ENCODE measurements at regions not wholly inside any gene's neighbourhood (a gene's known extent, or its start where the extent isn't known, plus 50 kb on each side); places are given as distances from the start of the nearest gene placed in this dataset.

- H3K36me3 ChIP-seq (ENCODE audit: insufficient read depth, low read length): no peaks in the 10 kb centered on the region
- H3K27me3 ChIP-seq (ENCODE audit: insufficient read depth, low read length): peaks cover 3% of the 10 kb centered on the region; the same call in 1 of the 2 replicates
- H2AFZ ChIP-seq (ENCODE audit: low read length, unreplicated experiment): no peak overlapping the region
- no peak overlapping the region for H3K27ac ChIP-seq (ENCODE audit: low read depth, low read length)
- no peaks in the 10 kb centered on the region for H3K4me1 ChIP-seq (ENCODE audit: control insufficient read depth, insufficient read depth, low read length, unreplicated experiment)
- no peaks in the 10 kb centered on the region for H3K79me2 ChIP-seq (ENCODE audit: control insufficient read depth, insufficient read depth, low read length, unreplicated experiment)
- no peak overlapping the region for H3K4me3 ChIP-seq (ENCODE audit: low read depth, low read length)
Observed at GRCh38 chr3:635393-635792, 438.8 kb downstream of the CHL1 start.

DNA sequence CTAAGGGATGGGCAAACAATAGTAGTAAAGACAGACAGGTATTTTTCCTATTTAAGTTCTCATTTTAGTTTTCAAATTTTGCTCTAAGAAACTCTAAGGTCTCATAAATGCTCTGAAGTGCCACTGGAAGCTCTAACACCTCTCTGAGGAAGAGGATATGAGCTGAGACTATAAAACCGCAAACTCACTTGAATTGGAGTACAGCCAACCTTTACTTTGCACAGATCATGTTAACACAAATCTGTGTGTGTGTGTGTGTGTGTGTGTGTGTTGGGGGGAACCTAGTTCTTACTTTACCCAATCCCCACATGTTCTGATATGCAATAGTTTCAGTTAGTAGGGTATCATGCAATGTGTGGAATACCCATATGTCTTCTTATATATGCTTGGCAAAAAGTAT, 446.8 kb downstream of the CHL1 start:
- Histone ChIP-seq H3K36me3 (ENCODE audit: insufficient read depth, low read length) (no peaks in the 10 kb centered on the region), H2AFZ (ENCODE audit: low read length, unreplicated experiment) (no peak overlapping the region), H3K27ac (ENCODE audit: low read depth, low read length) (no peak overlapping the region), H3K4me1 (ENCODE audit: control insufficient read depth, insufficient read depth, low read length, unreplicated experiment) (no peaks in the 10 kb centered on the region), H3K79me2 (ENCODE audit: control insufficient read depth, insufficient read depth, low read length, unreplicated experiment) (no peaks in the 10 kb centered on the region), H3K4me3 (ENCODE audit: low read depth, low read length) (no peak overlapping the region), H3K27me3 (ENCODE audit: insufficient read depth, low read length) (no peaks in the 10 kb centered on the region)

DNA sequence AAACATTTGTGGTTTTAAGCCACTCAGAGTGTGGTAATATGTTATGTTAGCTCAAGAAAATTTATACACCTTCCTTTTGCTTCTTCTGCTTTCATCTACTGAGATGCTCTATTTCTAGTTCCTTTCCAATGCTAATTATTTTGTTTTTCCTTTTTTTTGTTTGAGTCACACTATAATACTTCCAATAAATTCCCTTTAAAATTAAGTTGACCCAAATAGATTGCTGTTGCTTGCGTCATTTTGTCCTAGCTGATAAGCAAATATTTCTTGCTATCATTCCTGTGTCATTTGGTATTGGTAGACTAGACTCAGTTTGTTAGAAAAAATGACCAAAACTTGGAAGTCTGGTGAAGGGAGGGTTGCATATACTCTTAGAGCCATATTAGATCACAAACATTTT, 437.0 kb upstream of the CNTN6 start:
- no peaks in the 10 kb centered on the region for H3K36me3 ChIP-seq (ENCODE audit: insufficient read depth, low read length)
- H3K79me2 ChIP-seq (ENCODE audit: control insufficient read depth, insufficient read depth, low read length, unreplicated experiment): no peaks in the 10 kb centered on the region
- no peaks in the 10 kb centered on the region for H3K4me1 ChIP-seq (ENCODE audit: control insufficient read depth, insufficient read depth, low read length, unreplicated experiment)
- no peak overlapping the region for H2AFZ ChIP-seq (ENCODE audit: low read length, unreplicated experiment)
- H3K4me3 ChIP-seq (ENCODE audit: low read depth, low read length): no peak overlapping the region
- no peak overlapping the region for H3K27ac ChIP-seq (ENCODE audit: low read depth, low read length)
- H3K27me3 ChIP-seq (ENCODE audit: insufficient read depth, low read length): no peaks in the 10 kb centered on the region

DNA sequence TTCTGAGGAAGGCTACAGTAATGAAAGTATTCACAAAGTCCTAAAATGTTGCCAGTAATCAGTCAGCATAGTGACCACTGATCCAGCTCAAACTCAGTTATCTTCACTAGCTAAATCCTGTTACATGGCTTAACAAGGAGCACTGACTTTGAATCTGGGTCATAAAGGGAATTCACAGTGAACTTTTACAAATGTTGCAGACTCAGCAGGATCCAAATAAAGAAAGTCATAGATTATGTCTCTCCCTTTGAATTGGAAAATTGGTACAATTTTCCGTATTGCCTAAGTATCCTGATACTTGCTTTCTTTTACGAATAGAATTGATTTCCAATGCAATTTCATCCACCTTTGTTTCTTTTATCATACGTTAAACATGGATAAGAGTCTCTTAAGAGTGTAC, 431.5 kb upstream of the CNTN6 start:
- no peak overlapping the region for H3K27ac ChIP-seq (ENCODE audit: low read depth, low read length)
- H3K79me2 ChIP-seq (ENCODE audit: control insufficient read depth, insufficient read depth, low read length, unreplicated experiment): no peaks in the 10 kb centered on the region
- H3K27me3 ChIP-seq (ENCODE audit: insufficient read depth, low read length): no peaks in the 10 kb centered on the region
- no peaks in the 10 kb centered on the region for H3K4me1 ChIP-seq (ENCODE audit: control insufficient read depth, insufficient read depth, low read length, unreplicated experiment)
- H3K36me3 ChIP-seq (ENCODE audit: insufficient read depth, low read length): no peaks in the 10 kb centered on the region
- H2AFZ ChIP-seq (ENCODE audit: low read length, unreplicated experiment): no peak overlapping the region
- H3K4me3 ChIP-seq (ENCODE audit: low read depth, low read length): no peak overlapping the region

- Histone ChIP-seq H3K36me3 (ENCODE audit: insufficient read depth, low read length) (no peaks in the 10 kb centered on the region), H3K27me3 (ENCODE audit: insufficient read depth, low read length) (no peaks in the 10 kb centered on the region), H2AFZ (ENCODE audit: low read length, unreplicated experiment) (no peak overlapping the region), H3K4me1 (ENCODE audit: control insufficient read depth, insufficient read depth, low read length, unreplicated experiment) (no peaks in the 10 kb centered on the region), H3K27ac (ENCODE audit: low read depth, low read length) (no peak overlapping the region), H3K79me2 (ENCODE audit: control insufficient read depth, insufficient read depth, low read length, unreplicated experiment) (no peaks in the 10 kb centered on the region), H3K4me3 (ENCODE audit: low read depth, low read length) (no peak overlapping the region)
Observed at GRCh38 chr3:674116-674515, 418.7 kb upstream of the CNTN6 start.

- no peak overlapping the region for H3K27ac ChIP-seq (ENCODE audit: low read depth, low read length)
- no peaks in the 10 kb centered on the region for H3K27me3 ChIP-seq (ENCODE audit: insufficient read depth, low read length)
- no peak overlapping the region for H3K4me3 ChIP-seq (ENCODE audit: low read depth, low read length)
- no peaks in the 10 kb centered on the region for H3K4me1 ChIP-seq (ENCODE audit: control insufficient read depth, insufficient read depth, low read length, unreplicated experiment)
- H3K79me2 ChIP-seq (ENCODE audit: control insufficient read depth, insufficient read depth, low read length, unreplicated experiment): no peaks in the 10 kb centered on the region
- no peak overlapping the region for H2AFZ ChIP-seq (ENCODE audit: low read length, unreplicated experiment)
- H3K36me3 ChIP-seq (ENCODE audit: insufficient read depth, low read length): no peaks in the 10 kb centered on the region
Observed at GRCh38 chr3:675846-676245, 417.0 kb upstream of the CNTN6 start.

- Histone ChIP-seq H3K36me3 (ENCODE audit: insufficient read depth, low read length) (no peaks in the 10 kb centered on the region), H3K79me2 (ENCODE audit: control insufficient read depth, insufficient read depth, low read length, unreplicated experiment) (no peaks in the 10 kb centered on the region), H3K27me3 (ENCODE audit: insufficient read depth, low read length) (no peaks in the 10 kb centered on the region), H2AFZ (ENCODE audit: low read length, unreplicated experiment) (no peak overlapping the region), H3K4me3 (ENCODE audit: low read depth, low read length) (no peak overlapping the region), H3K27ac (ENCODE audit: low read depth, low read length) (no peak overlapping the region), H3K4me1 (ENCODE audit: control insufficient read depth, insufficient read depth, low read length, unreplicated experiment) (no peaks in the 10 kb centered on the region)
Observed at GRCh38 chr3:683770-684169, 409.1 kb upstream of the CNTN6 start.

DNA sequence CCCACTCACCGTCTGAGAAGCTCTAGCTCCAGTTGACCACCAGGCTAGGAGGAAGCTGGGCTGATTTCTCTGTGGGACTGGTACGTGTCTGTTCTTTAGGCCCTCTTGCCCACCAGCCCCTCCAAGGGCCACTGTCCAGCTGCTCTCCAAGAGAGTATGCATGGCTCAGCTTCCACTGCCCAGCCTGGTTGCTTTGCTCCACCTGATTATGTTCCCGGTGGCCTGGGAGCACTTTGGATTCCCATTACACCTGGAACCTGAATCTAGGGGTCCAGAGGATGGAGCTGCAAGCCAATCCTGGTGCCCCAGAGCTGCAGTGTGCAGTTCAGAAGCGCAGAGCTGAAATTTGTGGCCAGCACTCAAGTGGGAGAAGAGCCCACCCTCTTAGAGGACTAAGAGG, 402.1 kb upstream of the CNTN6 start:
- Histone ChIP-seq H3K4me3 (ENCODE audit: low read depth, low read length) (no peak overlapping the region), H3K79me2 (ENCODE audit: control insufficient read depth, insufficient read depth, low read length, unreplicated experiment) (no peaks in the 10 kb centered on the region), H3K4me1 (ENCODE audit: control insufficient read depth, insufficient read depth, low read length, unreplicated experiment) (no peaks in the 10 kb centered on the region), H3K36me3 (ENCODE audit: insufficient read depth, low read length) (no peaks in the 10 kb centered on the region), H3K27me3 (ENCODE audit: insufficient read depth, low read length) (no peaks in the 10 kb centered on the region), H3K27ac (ENCODE audit: low read depth, low read length) (no peak overlapping the region), H2AFZ (ENCODE audit: low read length, unreplicated experiment) (no peak overlapping the region)

GRCh38 chr3:700514-700913, 392.3 kb upstream of the CNTN6 start:
- H2AFZ ChIP-seq (ENCODE audit: low read length, unreplicated experiment): no peak overlapping the region
- no peaks in the 10 kb centered on the region for H3K4me1 ChIP-seq (ENCODE audit: control insufficient read depth, insufficient read depth, low read length, unreplicated experiment)
- no peak overlapping the region for H3K4me3 ChIP-seq (ENCODE audit: low read depth, low read length)
- no peaks in the 10 kb centered on the region for H3K79me2 ChIP-seq (ENCODE audit: control insufficient read depth, insufficient read depth, low read length, unreplicated experiment)
- H3K36me3 ChIP-seq (ENCODE audit: insufficient read depth, low read length): no peaks in the 10 kb centered on the region
- no peaks in the 10 kb centered on the region for H3K27me3 ChIP-seq (ENCODE audit: insufficient read depth, low read length)
- H3K27ac ChIP-seq (ENCODE audit: low read depth, low read length): no peak overlapping the region

DNA sequence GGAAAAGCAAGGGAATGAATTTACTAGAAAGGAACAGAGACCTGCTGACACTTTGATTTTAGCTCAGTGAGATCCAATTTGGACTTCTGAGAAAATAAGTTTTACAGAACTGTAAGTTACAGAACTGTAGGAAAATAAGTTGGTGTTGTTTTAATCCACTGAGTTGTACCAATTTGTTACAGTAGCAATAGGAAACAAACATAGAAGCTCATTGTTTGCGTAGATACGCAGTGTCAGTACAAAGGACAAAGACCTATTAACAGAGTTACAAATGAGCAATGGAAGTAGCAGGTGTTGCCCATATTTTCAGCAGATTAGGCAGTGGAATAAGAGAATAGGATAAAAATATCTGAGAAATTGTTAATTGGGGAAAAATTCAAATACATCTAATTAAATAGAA, 385.8 kb upstream of the CNTN6 start:
- no peaks in the 10 kb centered on the region for H3K36me3 ChIP-seq (ENCODE audit: insufficient read depth, low read length)
- no peak overlapping the region for H3K4me3 ChIP-seq (ENCODE audit: low read depth, low read length)
- H3K4me1 ChIP-seq (ENCODE audit: control insufficient read depth, insufficient read depth, low read length, unreplicated experiment): no peaks in the 10 kb centered on the region
- no peaks in the 10 kb centered on the region for H3K79me2 ChIP-seq (ENCODE audit: control insufficient read depth, insufficient read depth, low read length, unreplicated experiment)
- H3K27ac ChIP-seq (ENCODE audit: low read depth, low read length): no peak overlapping the region
- H2AFZ ChIP-seq (ENCODE audit: low read length, unreplicated experiment): no peak overlapping the region
- H3K27me3 ChIP-seq (ENCODE audit: insufficient read depth, low read length): no peaks in the 10 kb centered on the region

DNA sequence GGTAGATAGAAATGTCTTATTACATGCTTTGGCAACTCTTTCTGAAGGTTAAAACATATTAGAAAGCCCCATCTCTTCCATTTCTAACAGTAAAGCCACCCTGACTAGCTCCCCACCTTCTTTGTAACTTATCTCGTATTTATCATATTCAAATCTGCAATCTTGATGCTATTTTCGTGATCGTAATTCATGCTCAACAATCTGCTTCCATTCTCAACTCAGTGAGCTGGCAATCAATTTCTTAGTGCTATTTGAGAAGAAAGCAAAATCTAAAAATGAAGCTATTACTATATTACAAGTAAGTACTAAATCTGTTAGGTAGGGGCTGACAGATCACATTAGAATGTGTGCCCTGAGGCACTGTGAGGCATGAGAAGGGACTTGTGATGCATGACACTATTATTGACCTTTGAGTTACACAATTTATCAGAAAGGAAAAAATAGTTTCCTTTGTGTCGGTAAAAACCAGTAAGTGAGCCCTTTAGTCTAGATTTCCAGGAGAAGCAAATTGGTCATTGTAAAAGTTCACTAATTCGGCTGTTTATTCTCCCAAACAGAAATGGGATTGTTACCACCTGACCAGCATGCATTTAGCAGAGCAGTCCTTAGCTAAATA, 379.7 kb upstream of the CNTN6 start:
- H3K27me3 ChIP-seq (ENCODE audit: insufficient read depth, low read length): no peaks in the 10 kb centered on the region
- H3K36me3 ChIP-seq (ENCODE audit: insufficient read depth, low read length): no peaks in the 10 kb centered on the region
- H3K4me3 ChIP-seq (ENCODE audit: low read depth, low read length): no peak overlapping the region
- no peak overlapping the region for H3K27ac ChIP-seq (ENCODE audit: low read depth, low read length)
- no peaks in the 10 kb centered on the region for H3K4me1 ChIP-seq (ENCODE audit: control insufficient read depth, insufficient read depth, low read length, unreplicated experiment)
- H2AFZ ChIP-seq (ENCODE audit: low read length, unreplicated experiment): no peak overlapping the region
- H3K79me2 ChIP-seq (ENCODE audit: control insufficient read depth, insufficient read depth, low read length, unreplicated experiment): no peaks in the 10 kb centered on the region

Data from ACC112 (cell line).